HG02852 (cell line): ENCODE measurements at regions not wholly inside any gene's neighbourhood (a gene's known extent, or its start where the extent isn't known, plus 50 kb on each side); places are given as distances from the start of the nearest gene placed in this dataset.

Source experiments
- ATAC-seq: cut with Tn5 transposase; IDR thresholded peaks from one replicate; pipeline ENCODE4 v1.9.1; 2021; ENCODE audit warnings: mild to moderate bottlenecking, moderate library complexity; ENCODE audit not compliant: unreplicated experiment

- ATAC-seq, result no peak
These were observed 184.8 kb downstream of the CXCL12 start for GRCh38 chr10:44199991-44200655.

DNA sequence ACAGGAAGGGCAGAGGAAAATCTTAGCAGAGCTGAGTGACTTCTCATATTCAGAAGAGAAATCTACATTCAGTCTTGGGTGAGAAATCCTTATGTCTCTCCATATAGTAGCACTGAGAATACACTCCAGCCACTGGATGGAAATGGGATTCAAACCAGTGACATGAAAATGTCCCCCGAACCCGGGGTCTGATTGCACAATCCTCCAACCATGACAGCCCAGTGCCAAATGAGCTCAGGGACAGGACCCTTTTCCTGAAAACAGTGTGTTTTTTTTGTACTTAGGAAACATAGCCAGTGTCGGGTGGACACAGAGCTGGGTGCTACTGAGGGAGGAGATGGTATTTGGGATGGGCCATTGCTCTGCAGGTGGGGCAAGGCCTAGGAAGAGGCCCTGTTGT is 185.6 kb downstream of the CXCL12 start:
- no peak for ATAC-seq

- ATAC-seq, result peak; percentile 31
These were observed 186.2 kb downstream of the CXCL12 start for GRCh38 chr10:44198780-44199097.

- peak; percentile 66 for ATAC-seq
These were observed 186.7 kb downstream of the CXCL12 start for GRCh38 chr10:44198096-44198779.

GRCh38 chr10:44197646-44198045 is 187.3 kb downstream of the CXCL12 start:
- ATAC-seq, result no peak

DNA sequence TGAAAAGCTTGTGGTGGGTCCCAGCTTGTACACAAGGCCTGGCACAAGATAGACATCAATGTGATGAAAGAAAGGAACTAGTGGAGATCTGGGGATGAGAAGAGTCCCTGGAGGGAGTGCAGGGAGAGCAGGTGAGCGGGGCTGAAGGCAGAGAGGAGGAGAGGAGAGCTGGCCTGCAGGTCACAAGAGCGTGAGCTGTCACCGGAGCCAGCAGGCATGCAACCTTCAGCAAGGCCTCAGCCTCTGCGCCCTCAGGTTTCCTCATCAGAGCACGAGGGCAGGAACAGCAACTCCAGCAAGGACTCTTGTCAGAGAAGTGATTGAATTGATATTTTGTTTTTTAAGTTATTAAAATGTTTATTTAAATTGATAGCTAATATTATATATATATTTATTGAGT is 188.6 kb downstream of the CXCL12 start:
- ATAC-seq, result no peak

GRCh38 chr10:44196008-44196320 is 188.9 kb downstream of the CXCL12 start:
- ATAC-seq, result no peak

DNA sequence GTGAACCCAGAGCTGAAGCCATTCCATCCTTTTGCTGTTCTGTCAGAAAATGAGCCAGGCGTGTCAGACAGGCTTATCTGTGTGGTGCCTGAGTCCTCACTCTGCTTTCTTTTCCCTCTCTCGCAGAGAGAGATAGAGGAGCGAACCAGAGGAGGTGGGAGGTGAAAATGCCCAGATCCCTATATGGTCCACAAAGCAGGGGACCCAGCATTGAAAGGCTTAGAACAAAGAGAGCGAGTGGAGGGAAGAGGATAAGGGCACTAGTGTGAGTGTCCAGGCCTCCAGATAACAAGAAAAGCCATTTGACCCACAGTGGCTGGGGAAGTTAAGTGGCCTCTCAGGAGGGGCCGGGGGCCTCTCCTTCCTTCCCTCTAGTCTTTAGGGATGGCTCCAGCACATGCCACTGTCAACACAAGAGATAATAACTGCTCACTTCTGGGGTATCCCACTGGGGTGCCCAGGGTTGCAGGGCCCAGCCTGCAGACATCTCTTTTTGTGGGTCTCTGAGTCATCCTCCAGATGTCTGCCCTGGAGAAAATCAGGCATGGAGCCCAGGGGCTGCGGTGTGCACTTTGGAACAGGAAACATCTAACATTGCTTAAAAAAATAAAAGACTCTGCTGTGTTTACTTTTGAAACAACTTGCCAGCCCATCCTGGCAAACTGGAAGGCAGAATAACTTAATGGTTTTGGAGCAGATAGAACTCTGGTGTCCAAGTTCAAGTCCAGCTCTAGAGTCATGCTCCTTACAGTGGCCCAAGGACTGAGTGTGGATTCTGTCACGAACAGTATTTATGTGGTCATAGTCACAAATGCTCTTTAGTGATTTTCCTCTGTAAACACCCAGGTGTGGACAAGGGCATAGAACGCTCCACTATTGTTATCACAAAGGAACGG is 189.5 kb downstream of the CXCL12 start:
- ATAC-seq, result no peak

GRCh38 chr10:44194435-44194834 is 190.5 kb downstream of the CXCL12 start:
- ATAC-seq, result no peak

DNA sequence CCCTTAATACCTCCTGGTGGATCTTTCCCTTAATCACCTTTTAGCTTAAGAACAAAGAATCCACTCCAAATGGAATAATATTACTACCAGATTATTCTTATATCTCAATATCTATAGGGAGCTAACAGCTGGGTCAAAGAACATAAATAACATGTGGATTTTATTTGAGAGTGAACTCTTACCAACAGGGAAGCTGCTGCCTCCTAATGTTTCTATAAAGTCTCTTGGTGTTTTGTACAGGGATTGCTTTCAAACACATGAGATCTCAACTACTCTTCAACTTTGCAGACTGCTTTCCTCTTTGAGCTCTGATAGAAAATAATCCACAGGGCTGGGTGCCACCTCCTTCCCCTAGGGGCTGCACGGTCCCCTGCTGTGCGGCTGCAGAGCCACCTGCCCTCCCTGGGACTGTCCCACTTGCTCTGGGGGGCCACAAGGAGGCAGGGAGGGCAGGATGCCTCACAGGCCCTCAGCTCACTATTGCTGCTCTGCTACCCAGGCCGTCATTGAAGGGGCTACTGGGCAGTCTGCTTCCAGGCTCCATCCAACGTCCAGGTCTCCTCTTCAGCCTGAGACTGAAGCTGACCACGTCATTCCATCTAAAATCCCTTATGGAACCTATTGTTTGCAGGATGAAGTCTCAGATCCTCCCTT is 191.2 kb downstream of the CXCL12 start:
- no peak for ATAC-seq

DNA sequence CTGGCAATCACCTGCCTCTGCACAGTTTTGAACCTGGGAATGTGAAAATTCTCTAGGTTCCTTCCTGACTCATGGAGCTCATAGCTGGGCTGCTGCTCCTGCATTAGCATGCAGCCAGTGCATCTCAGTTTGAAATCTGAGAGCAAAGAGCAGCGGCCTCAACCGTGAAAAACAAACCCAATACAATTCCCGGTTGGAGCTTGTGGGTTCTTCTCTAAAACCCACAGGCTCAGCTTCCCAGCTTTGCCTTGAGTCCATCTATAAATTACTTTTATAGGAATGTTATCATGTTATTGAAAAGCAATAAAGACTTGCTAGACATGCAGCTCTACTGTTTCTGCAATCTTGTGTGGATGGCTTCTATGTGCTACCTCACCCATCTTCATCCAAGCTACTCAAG is 191.7 kb downstream of the CXCL12 start:
- no peak for ATAC-seq

GRCh38 chr10:44192435-44192834 is 192.5 kb downstream of the CXCL12 start:
- ATAC-seq, result no peak

- no peak for ATAC-seq
These were observed 194.4 kb downstream of the CXCL12 start for GRCh38 chr10:44190541-44190940.

GRCh38 chr10:44186821-44187220 is 198.1 kb downstream of the CXCL12 start:
- ATAC-seq, result no peak

GRCh38 chr10:44186150-44186549 is 198.7 kb downstream of the CXCL12 start:
- ATAC-seq, result no peak

DNA sequence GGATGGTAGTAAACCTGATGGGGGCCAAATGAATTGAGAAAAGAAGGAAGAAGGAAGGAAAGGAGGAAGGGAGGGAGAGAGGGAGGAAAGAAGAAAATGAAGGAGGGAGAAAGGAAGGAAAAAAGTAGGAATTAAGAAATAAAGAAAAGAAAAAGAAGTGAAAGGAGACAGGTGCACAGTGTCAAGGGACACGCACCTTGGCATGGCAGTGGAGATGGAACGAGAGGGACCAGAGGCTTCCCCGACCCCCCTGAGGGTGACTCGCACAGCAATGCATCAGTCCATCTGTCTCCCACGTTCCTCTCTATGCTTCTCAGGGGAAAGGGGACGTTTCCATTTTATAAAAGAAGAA is 199.6 kb downstream of the CXCL12 start:
- no peak for ATAC-seq

DNA sequence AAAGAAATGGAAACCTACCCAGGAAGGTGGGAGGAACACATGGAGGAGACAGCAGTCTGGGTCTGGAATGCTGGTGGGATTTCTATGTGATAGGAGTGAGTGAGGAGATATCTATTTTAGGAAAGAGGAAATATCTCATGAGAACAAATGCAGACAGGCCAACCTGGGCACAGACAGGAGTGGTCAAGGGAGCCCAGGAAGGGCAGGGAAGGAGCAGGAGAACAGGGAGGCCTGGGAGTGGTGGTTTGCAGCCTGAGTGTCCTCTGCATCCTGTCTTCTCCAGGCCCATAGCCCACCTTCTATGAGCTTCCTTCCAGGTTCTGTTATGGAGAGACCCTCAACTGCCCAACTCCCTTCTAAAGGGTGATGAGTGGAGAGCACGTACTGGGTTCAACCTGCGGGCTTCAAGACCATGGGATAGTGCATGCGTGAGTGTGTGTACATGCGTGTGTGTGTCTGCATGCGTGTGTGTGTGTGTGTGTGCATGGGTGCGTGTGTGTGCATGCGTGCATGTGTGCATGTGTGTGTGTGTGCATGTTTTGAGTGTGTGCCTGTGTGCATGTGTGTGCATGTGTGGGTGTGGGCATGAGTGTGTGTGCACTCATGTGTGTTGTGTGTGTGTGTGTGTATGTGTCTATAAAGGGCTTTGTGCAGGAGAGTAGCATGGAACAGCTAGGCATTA is 200.1 kb downstream of the CXCL12 start:
- ATAC-seq, result no peak

- ATAC-seq, result no peak
These were observed 200.9 kb downstream of the CXCL12 start for GRCh38 chr10:44183667-44184632.

- no peak for ATAC-seq
These were observed 202.0 kb downstream of the CXCL12 start for GRCh38 chr10:44182909-44183308.
